WTC11 (cell line): ENCODE measurements at regions not wholly inside any gene's neighbourhood (a gene's known extent, or its start where the extent isn't known, plus 50 kb on each side); places are given as distances from the start of the nearest gene placed in this dataset.
"Not testable (repeated sequence)": the region's sequence is repeated elsewhere in the genome, so short reads cannot be mapped to it uniquely, and the experiment has no call there.

ENCODE experiments used
- ATAC-seq: fragments of 200-7000 bp; cut with Tn5 transposase; 2 replicates; pipeline ENCODE4 v1.10.0; 2021; ENCODE audit warnings: mild to moderate bottlenecking, moderate library complexity
- CTCF ChIA-PET: fragments of 300-600 bp; sonication (Branson Sonifier 250); formaldehyde crosslinking; loops from one replicate; lab custom pipeline; 2021; ENCODE audit warnings: antibody characterized with exemption; lab: Charles Lee
- POLR2A ChIA-PET: fragments of 350-600 bp; sonication (Branson Sonifier 250); formaldehyde crosslinking; loops from one replicate; lab custom pipeline; 2021; ENCODE audit warnings: antibody characterized with exemption; lab: Charles Lee
- DNase-seq: peaks from one replicate; pipeline ENCODE4 v3.0.0; 2021; ENCODE audit warnings: low spot score
- H3K27ac Mint-ChIP-seq: 2 replicates; pipeline ENCODE4 v1.8.0; 2021; ENCODE audit warnings: mixed read lengths
- H3K27me3 Mint-ChIP-seq: 2 replicates; pipeline ENCODE4 v1.8.0; 2021; ENCODE audit warnings: low read depth, mild to moderate bottlenecking, moderate library complexity, mixed read lengths
- H3K36me3 Mint-ChIP-seq: 2 replicates; pipeline ENCODE4 v1.8.0; 2021; ENCODE audit warnings: mixed read lengths
- H3K4me1 Mint-ChIP-seq: 2 replicates; pipeline ENCODE4 v1.8.0; 2022; ENCODE audit warnings: mixed read lengths
- H3K4me3 Mint-ChIP-seq: 2 replicates; pipeline ENCODE4 v1.8.0; 2021; ENCODE audit warnings: mild to moderate bottlenecking, moderate library complexity, mixed read lengths
- H3K9me3 Mint-ChIP-seq: 2 replicates; pipeline ENCODE4 v1.8.0; 2021; ENCODE audit warnings: mixed read lengths
- ARID4B ChIP-seq: sonication (generic); formaldehyde crosslinking; IDR thresholded peaks from 2 replicates; pipeline ENCODE4 v1.8.0; 2023; ENCODE audit warnings: missing genetic modification reagents, mild to moderate bottlenecking, borderline replicate concordance
- CTCF ChIP-seq: fragments of 200-600 bp; IDR thresholded peaks from 2 replicates; pipeline ENCODE4 v1.8.0; 2022; ENCODE audit warnings: antibody characterized with exemption
- E2F4 ChIP-seq: sonication (generic); formaldehyde crosslinking; IDR thresholded peaks from 2 replicates; pipeline ENCODE4 v1.8.1; 2022; ENCODE audit warnings: low read depth, mild to moderate bottlenecking, moderate library complexity, missing genetic modification reagents, borderline replicate concordance
- ESRRA ChIP-seq: sonication (generic); formaldehyde crosslinking; IDR thresholded peaks from 2 replicates; pipeline ENCODE4 v1.8.1; 2022; ENCODE audit warnings: mild to moderate bottlenecking, missing genetic modification reagents, borderline replicate concordance
- HMGXB4 ChIP-seq: sonication (generic); formaldehyde crosslinking; IDR thresholded peaks from 2 replicates; pipeline ENCODE4 v1.8.1; 2023; ENCODE audit warnings: mild to moderate bottlenecking, moderate library complexity, missing genetic modification reagents
- TEAD1 ChIP-seq: sonication (generic); formaldehyde crosslinking; IDR thresholded peaks from 2 replicates; pipeline ENCODE4 v1.8.0; 2022; ENCODE audit warnings: mild to moderate bottlenecking, missing genetic modification reagents
- ZNF512 ChIP-seq: sonication (generic); formaldehyde crosslinking; IDR thresholded peaks from 2 replicates; pipeline ENCODE4 v1.8.1; 2022; ENCODE audit warnings: missing genetic modification reagents, borderline replicate concordance

GRCh38 chr6:27653143-27653825, 180.4 kb upstream of the ZNF184 start:
- POLR2A ChIA-PET, H3K27me3 Mint-ChIP-seq, ATAC-seq, H3K4me3 Mint-ChIP-seq, H3K36me3 Mint-ChIP-seq, H3K4me1 Mint-ChIP-seq, H3K27ac Mint-ChIP-seq, DNase-seq, H3K9me3 Mint-ChIP-seq, CTCF ChIA-PET: not testable (repeated sequence)

GRCh38 chr6:27651371-27651732, 178.4 kb upstream of the ZNF184 start:
- H3K9me3 Mint-ChIP-seq = peaks cover 7% of the 10 kb centered on the region
- CTCF ChIA-PET = no interaction called here
- DNase-seq = no peak

GRCh38 chr6:27650620-27651370, 177.9 kb upstream of the ZNF184 start:
- peaks cover 7% of the 10 kb centered on the region for H3K9me3 Mint-ChIP-seq
- CTCF ChIA-PET = interaction anchor here (0.6 to 2.4 kb wide), 4 partner anchors 19 to 42 kb away, joined by 4 to 8 read pairs (median 4); no protein-coding TSS in a partner anchor
- POLR2A ChIA-PET = interaction anchor here (0.8 kb wide), 1 partner anchor 12 kb away, joined by 3 read pairs; no protein-coding TSS in a partner anchor
- peak overlapping the region; percentile 95 for H3K4me3 Mint-ChIP-seq
- DNase-seq (peak; percentile 79), ATAC-seq (peak; percentile 93)
- H3K27ac Mint-ChIP-seq = peak overlapping the region; percentile 84
- H3K4me1 Mint-ChIP-seq = peaks cover 7% of the 10 kb centered on the region; the same call in 1 of the 2 replicates
- H3K27me3 Mint-ChIP-seq = no peaks in the 10 kb centered on the region; the same call in 1 of the 2 replicates
- peaks cover 2% of the 10 kb centered on the region; the same call in 1 of the 2 replicates for H3K36me3 Mint-ChIP-seq
- TF ChIP-seq ARID4B (CRISPR knock-in tag) = 0 out of 2 replicates have a peak, but pooled peaks have one; percentile 25
- TF ChIP-seq HMGXB4 (CRISPR knock-in tag) = peak; percentile 63; the same call in 1 of the 2 replicates
- TF ChIP-seq TEAD1 (CRISPR knock-in tag) = peak; percentile 38; the same call in 1 of the 2 replicates
- TF ChIP-seq E2F4 (CRISPR knock-in tag) = no peak
- TF ChIP-seq ESRRA (CRISPR knock-in tag) = no peak
- peak; percentile 26; the same call in 1 of the 2 replicates for TF ChIP-seq CTCF

More at GRCh38 chr6:27651371-27651732, 178.4 kb upstream of the ZNF184 start:
- H3K27me3 Mint-ChIP-seq = no peaks in the 10 kb centered on the region; the same call in 1 of the 2 replicates
- POLR2A ChIA-PET = no interaction called here
- peaks cover 2% of the 10 kb centered on the region; the same call in 1 of the 2 replicates for H3K36me3 Mint-ChIP-seq
- peak overlapping the region; percentile 95 for H3K4me3 Mint-ChIP-seq
- H3K4me1 Mint-ChIP-seq = peaks cover 7% of the 10 kb centered on the region; the same call in 1 of the 2 replicates
- peak overlapping the region; percentile 84 for H3K27ac Mint-ChIP-seq
- TF ChIP-seq ZNF512 (CRISPR knock-in tag) (no peak), HMGXB4 (CRISPR knock-in tag) (peak; percentile 50; the same call in 1 of the 2 replicates)
- TF ChIP-seq, all 79 proteins: peak for 1
- ATAC-seq = peak; percentile 53
